NT2/D1 (cell line): ENCODE measurements at regions not wholly inside any gene's neighbourhood (a gene's known extent, or its start where the extent isn't known, plus 50 kb on each side); places are given as distances from the start of the nearest gene placed in this dataset.

ENCODE experiments used
- DNase-seq: peaks from one replicate; pipeline ENCODE4 v3.0.0-alpha.2; 2011; ENCODE audit warnings: low read depth, low spot score
- H3K27me3 ChIP-seq: 2 replicates; pipeline ENCODE4 v1.6.0; 2011; ENCODE audit warnings: mild to moderate bottlenecking; ENCODE audit not compliant: insufficient read length, insufficient read depth
- H3K36me3 ChIP-seq: 2 replicates; pipeline ENCODE4 v1.6.1; 2011; ENCODE audit warnings: mild to moderate bottlenecking, low read length, mixed read lengths; ENCODE audit not compliant: insufficient read depth, insufficient read length
- H3K4me1 ChIP-seq: 2 replicates; pipeline ENCODE4 v1.5.1; 2011; ENCODE audit not compliant: insufficient read depth, insufficient read length
- H3K4me3 ChIP-seq: 2 replicates; pipeline ENCODE4 v1.5.1; 2011; ENCODE audit warnings: low read depth; ENCODE audit not compliant: insufficient read length
- H3K9ac ChIP-seq: 2 replicates; pipeline ENCODE4 v1.6.0; 2011; ENCODE audit warnings: low read depth; ENCODE audit not compliant: insufficient read length
- H3K9me3 ChIP-seq: 2 replicates; pipeline ENCODE4 v1.5.1; 2011; ENCODE audit warnings: mild to moderate bottlenecking, low read length; ENCODE audit not compliant: insufficient read depth
- SUZ12 ChIP-seq: IDR thresholded peaks from 2 replicates; pipeline ENCODE4 v1.6.1; 2011; ENCODE audit not compliant: insufficient read length, insufficient read depth; ENCODE audit errors: extremely low read depth
- YY1 ChIP-seq: IDR thresholded peaks from 2 replicates; pipeline ENCODE4 v1.6.1; 2011; ENCODE audit not compliant: insufficient read length, insufficient read depth
- ZNF274 ChIP-seq: IDR thresholded peaks from 2 replicates; pipeline ENCODE4 v1.6.1; 2011; ENCODE audit warnings: mild to moderate bottlenecking, low read depth, low read length

GRCh38 chr2:66691031-66691965 lies 256.4 kb downstream of the MEIS1 start:
- Histone ChIP-seq H3K36me3 (no peaks in the 10 kb centered on the region), H3K9me3 (no peaks in the 10 kb centered on the region), H3K27me3 (no peaks in the 10 kb centered on the region), H3K9ac (no peak overlapping the region), H3K4me3 (no peak overlapping the region), H3K4me1 (no peaks in the 10 kb centered on the region)
- TF ChIP-seq SUZ12 (no peak), ZNF274 (no peak)
- DNase-seq: no peak

DNA sequence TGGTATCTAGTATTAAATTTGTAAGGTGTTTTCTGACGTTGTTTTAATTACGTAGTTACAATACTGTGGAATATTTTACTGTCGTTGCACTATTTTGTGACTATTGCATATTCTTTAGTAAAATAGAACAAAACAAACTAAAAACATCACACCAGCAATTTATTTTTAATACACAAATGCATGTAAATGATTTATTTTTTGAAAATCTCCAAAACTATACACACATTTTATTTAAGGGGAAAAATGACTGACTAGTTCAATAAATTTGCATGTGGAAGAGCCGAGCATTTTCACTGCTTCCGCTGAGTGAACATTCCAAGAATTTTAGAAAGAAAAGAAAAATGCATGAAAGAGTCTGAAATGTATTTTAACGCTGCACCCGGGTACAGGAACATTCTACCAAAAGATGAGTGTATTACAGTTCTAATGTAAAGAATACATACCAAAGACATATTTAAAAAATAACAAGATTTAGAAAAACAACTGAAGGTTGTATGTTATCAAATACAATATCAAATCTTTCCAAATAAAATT lies 257.7 kb downstream of the MEIS1 start:
- no peak for DNase-seq
- no peak overlapping the region for H3K4me3 ChIP-seq
- no peaks in the 10 kb centered on the region for H3K27me3 ChIP-seq
- no peaks in the 10 kb centered on the region for H3K4me1 ChIP-seq
- no peak overlapping the region for H3K9ac ChIP-seq
- no peaks in the 10 kb centered on the region for H3K36me3 ChIP-seq
- H3K9me3 ChIP-seq: no peaks in the 10 kb centered on the region
- TF ChIP-seq YY1: no peak
- no peak for TF ChIP-seq ZNF274
- no peak for TF ChIP-seq SUZ12

DNA sequence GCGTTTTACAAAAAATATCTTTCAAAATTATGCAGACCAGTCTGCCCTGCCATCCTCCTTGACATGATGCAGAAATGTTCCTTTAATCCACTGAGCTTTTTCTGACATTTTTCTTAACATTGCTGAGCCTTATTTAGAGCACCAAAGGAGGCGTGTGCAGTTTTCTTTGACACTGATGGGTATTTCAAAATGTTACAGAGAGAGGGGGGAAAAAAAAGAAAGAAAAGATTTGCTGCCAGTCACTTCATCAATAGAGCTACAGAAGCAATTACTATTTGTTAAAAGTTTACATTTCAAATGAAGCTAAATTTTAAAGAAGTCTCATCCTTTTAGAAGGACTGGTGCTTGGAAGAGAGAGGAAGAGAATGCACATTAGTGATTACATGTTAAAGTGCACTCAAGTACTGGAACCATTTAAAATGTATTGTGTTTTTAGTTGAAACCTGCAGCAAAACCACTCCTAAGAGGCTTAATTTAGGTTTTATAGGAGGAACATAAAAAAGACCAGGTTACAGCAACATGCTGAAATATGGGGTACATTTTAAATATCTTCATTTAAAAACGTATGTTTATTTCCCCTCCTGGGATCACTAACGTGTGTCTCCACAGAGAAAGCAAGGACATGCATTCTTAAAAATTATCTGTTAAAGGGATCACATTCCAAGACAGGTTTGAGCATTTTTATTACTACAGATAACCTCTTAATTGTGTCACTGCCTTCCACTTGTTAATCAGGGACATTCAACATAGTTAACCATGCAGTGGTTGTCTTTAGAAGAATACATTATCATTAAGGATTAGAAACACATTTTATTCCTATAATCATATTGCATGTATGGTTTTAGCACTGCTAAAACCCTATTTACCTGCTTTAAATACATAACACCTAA lies 258.4 kb downstream of the MEIS1 start:
- no peak for TF ChIP-seq SUZ12
- TF ChIP-seq ZNF274: no peak
- TF ChIP-seq YY1: no peak
- Histone ChIP-seq H3K4me3 (no peak overlapping the region), H3K9ac (no peak overlapping the region), H3K27me3 (no peaks in the 10 kb centered on the region), H3K36me3 (no peaks in the 10 kb centered on the region), H3K4me1 (no peaks in the 10 kb centered on the region), H3K9me3 (no peaks in the 10 kb centered on the region)
- no peak for DNase-seq

- no peak for DNase-seq
- H3K36me3 ChIP-seq: no peaks in the 10 kb centered on the region
- H3K4me3 ChIP-seq: no peak overlapping the region
- no peaks in the 10 kb centered on the region for H3K27me3 ChIP-seq
- no peak for TF ChIP-seq SUZ12
- no peak for TF ChIP-seq ZNF274
- TF ChIP-seq YY1: no peak
- no peaks in the 10 kb centered on the region for H3K4me1 ChIP-seq
- no peaks in the 10 kb centered on the region for H3K9me3 ChIP-seq
- no peak overlapping the region for H3K9ac ChIP-seq
These were observed 259.3 kb downstream of the MEIS1 start for GRCh38 chr2:66694087-66694860.

DNA sequence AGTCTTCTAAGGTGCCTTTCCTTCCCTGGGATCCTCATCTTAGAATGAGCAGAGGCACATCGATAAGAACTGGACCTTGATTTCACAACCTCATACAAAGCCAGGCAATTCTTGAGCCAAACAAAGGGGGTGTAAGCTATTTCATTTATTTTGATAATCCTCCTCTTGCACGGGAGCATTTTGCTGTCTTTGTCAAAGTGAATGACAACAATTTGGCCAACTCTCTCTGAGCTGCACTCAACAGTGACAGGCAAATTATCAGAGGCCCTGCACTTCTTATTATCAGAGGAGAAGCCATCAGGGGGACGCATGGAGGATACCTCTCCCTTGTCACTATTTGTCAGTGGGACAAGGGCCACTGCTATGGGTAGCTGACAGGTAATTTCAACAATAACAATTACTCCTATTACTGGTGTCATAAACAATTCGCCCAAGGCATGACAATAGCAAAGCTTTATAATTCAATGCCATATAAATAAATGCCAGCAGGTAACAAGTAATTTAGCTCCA lies 260.4 kb downstream of the MEIS1 start:
- Histone ChIP-seq H3K27me3 (no peaks in the 10 kb centered on the region), H3K4me1 (no peaks in the 10 kb centered on the region), H3K36me3 (no peaks in the 10 kb centered on the region), H3K9me3 (no peaks in the 10 kb centered on the region), H3K9ac (no peak overlapping the region), H3K4me3 (no peak overlapping the region)
- no peak for DNase-seq
- no peak for TF ChIP-seq SUZ12
- no peak for TF ChIP-seq YY1
- TF ChIP-seq ZNF274: no peak

GRCh38 chr2:66696374-66696773 lies 261.4 kb downstream of the MEIS1 start:
- no peak for DNase-seq
- H3K9ac ChIP-seq: no peak overlapping the region
- no peak overlapping the region for H3K4me3 ChIP-seq
- no peak for TF ChIP-seq SUZ12
- TF ChIP-seq ZNF274: no peak
- TF ChIP-seq YY1: no peak
- no peaks in the 10 kb centered on the region for H3K4me1 ChIP-seq
- H3K9me3 ChIP-seq: no peaks in the 10 kb centered on the region
- H3K36me3 ChIP-seq: no peaks in the 10 kb centered on the region
- H3K27me3 ChIP-seq: no peaks in the 10 kb centered on the region
